ENCODE measurements at regions not wholly inside any gene's neighbourhood (a gene's known extent, or its start where the extent isn't known, plus 50 kb on each side); places are given as distances from the start of the nearest gene placed in this dataset.

DNA sequence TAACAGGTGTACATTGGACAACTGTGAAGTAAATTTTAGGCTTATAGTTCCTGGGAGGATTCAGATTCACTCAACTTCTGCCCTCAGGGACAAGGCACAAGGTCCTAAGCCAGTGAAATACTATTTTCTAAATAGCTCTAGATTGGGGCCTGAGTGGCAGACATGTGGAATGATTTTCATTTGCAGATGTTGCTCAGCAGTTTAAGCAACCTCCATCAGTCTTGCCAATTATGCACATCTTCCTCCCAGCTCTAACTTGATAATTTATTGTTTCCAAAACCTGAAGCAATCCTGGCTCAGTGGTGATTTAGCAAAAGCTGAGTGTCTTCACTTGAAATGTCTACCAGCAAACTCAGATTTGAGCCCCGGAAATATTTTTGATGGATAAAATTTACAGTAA lies 116.2 kb downstream of the SCP2D1 start:
- Histone ChIP-seq H2AFZ (ENCODE audit: low read length) (no peak overlapping the region), H3K9me2 (replicated peaks; ENCODE audit: insufficient read depth, low read length) (no peaks in the 10 kb centered on the region), H4K20me1 (ENCODE audit: insufficient read depth, low read length) (no peaks in the 10 kb centered on the region), H3K27me3 (replicated peaks; ENCODE audit: insufficient read depth, low read length) (no peaks in the 10 kb centered on the region), H3K4me1 (ENCODE audit: low read length) (no peaks in the 10 kb centered on the region), H3K79me2 (ENCODE audit: low read length) (no peaks in the 10 kb centered on the region), H3K9me3 (replicated peaks; ENCODE audit: insufficient read depth, low read length) (no peaks in the 10 kb centered on the region), H3K9ac (ENCODE audit: low read length) (no peak overlapping the region), H3K27ac (ENCODE audit: low read length) (no peak overlapping the region), H3F3A (ENCODE audit: insufficient read depth, low read length) (no peaks in the 10 kb centered on the region), H3K4me3 (ENCODE audit: low read length) (no peak overlapping the region), H3K36me3 (replicated peaks; ENCODE audit: insufficient read depth, low read length) (no peaks in the 10 kb centered on the region), H3K4me2 (ENCODE audit: low read depth, low read length) (no peak overlapping the region)
- TF ChIP-seq EZH2 (optimal IDR thresholded peaks at IDR 0.05; ENCODE audit: low read depth, low read length) (no peak), EZH2phosphoT487 (IDR thresholded peaks at IDR 0.05; ENCODE audit: low read length) (no peak)
- no peak for DNase-seq

DNA sequence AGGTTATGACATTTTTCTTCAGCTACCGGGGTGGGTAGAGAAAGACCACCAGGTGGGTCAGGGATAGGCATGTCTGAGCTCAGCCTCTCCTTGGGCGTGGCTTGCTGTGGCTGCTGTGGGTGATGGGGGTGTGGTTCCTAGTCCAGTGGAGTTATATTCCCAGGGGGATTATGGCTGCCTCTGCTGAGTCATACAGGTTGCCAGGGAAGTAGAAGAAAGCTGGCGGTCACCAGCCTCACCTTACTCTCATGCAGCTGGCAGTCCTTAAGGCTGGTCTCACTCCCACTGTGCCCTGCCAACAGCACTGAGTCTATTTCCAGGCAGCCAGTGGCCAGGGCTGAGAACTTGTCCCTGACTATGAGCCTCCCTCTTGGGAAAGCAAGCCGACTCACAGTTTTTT lies 130.0 kb downstream of the SCP2D1 start:
- Histone ChIP-seq H3K9me3 (replicated peaks; ENCODE audit: insufficient read depth, low read length) (no peaks in the 10 kb centered on the region), H2AFZ (ENCODE audit: low read length) (no peak overlapping the region), H3K9ac (ENCODE audit: low read length) (no peak overlapping the region), H3K9me2 (replicated peaks; ENCODE audit: insufficient read depth, low read length) (no peaks in the 10 kb centered on the region), H3K27ac (ENCODE audit: low read length) (no peak overlapping the region), H4K20me1 (ENCODE audit: insufficient read depth, low read length) (no peaks in the 10 kb centered on the region), H3K4me3 (ENCODE audit: low read length) (no peak overlapping the region), H3K4me2 (ENCODE audit: low read depth, low read length) (no peak overlapping the region), H3K4me1 (ENCODE audit: low read length) (no peaks in the 10 kb centered on the region), H3K79me2 (ENCODE audit: low read length) (no peaks in the 10 kb centered on the region), H3K36me3 (replicated peaks; ENCODE audit: insufficient read depth, low read length) (no peaks in the 10 kb centered on the region), H3F3A (ENCODE audit: insufficient read depth, low read length) (no peaks in the 10 kb centered on the region), H3K27me3 (replicated peaks; ENCODE audit: insufficient read depth, low read length) (no peaks in the 10 kb centered on the region)
- TF ChIP-seq, protein P1, sequence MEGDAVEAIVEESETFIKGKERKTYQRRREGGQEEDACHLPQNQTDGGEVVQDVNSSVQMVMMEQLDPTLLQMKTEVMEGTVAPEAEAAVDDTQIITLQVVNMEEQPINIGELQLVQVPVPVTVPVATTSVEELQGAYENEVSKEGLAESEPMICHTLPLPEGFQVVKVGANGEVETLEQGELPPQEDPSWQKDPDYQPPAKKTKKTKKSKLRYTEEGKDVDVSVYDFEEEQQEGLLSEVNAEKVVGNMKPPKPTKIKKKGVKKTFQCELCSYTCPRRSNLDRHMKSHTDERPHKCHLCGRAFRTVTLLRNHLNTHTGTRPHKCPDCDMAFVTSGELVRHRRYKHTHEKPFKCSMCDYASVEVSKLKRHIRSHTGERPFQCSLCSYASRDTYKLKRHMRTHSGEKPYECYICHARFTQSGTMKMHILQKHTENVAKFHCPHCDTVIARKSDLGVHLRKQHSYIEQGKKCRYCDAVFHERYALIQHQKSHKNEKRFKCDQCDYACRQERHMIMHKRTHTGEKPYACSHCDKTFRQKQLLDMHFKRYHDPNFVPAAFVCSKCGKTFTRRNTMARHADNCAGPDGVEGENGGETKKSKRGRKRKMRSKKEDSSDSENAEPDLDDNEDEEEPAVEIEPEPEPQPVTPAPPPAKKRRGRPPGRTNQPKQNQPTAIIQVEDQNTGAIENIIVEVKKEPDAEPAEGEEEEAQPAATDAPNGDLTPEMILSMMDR (IDR thresholded peaks at IDR 0.05; ENCODE audit: low read length): no peak
- TF ChIP-seq EZH2 (optimal IDR thresholded peaks at IDR 0.05; ENCODE audit: low read depth, low read length) (no peak), EZH2phosphoT487 (IDR thresholded peaks at IDR 0.05; ENCODE audit: low read length) (no peak)
- DNase-seq: no peak

- H2AFZ ChIP-seq (ENCODE audit: low read length): no peak overlapping the region
- H3K9me2 ChIP-seq (replicated peaks; ENCODE audit: insufficient read depth, low read length): no peaks in the 10 kb centered on the region
- no peaks in the 10 kb centered on the region for H3K79me2 ChIP-seq (ENCODE audit: low read length)
These were observed 143.3 kb downstream of the SCP2D1 start for GRCh38 chr20:18956890-18957289.

GRCh38 chr20:18957328-18957727 lies 143.7 kb downstream of the SCP2D1 start:
- Histone ChIP-seq H3K36me3 (replicated peaks; ENCODE audit: insufficient read depth, low read length) (no peaks in the 10 kb centered on the region), H3F3A (ENCODE audit: insufficient read depth, low read length) (no peaks in the 10 kb centered on the region), H3K4me1 (ENCODE audit: low read length) (no peaks in the 10 kb centered on the region), H3K4me3 (ENCODE audit: low read length) (no peak overlapping the region), H3K9me2 (replicated peaks; ENCODE audit: insufficient read depth, low read length) (no peaks in the 10 kb centered on the region), H4K20me1 (ENCODE audit: insufficient read depth, low read length) (no peaks in the 10 kb centered on the region), H3K27ac (ENCODE audit: low read length) (no peak overlapping the region), H3K9ac (ENCODE audit: low read length) (no peak overlapping the region), H2AFZ (ENCODE audit: low read length) (no peak overlapping the region), H3K79me2 (ENCODE audit: low read length) (no peaks in the 10 kb centered on the region), H3K27me3 (replicated peaks; ENCODE audit: insufficient read depth, low read length) (no peaks in the 10 kb centered on the region), H3K4me2 (ENCODE audit: low read depth, low read length) (no peak overlapping the region), H3K9me3 (replicated peaks; ENCODE audit: insufficient read depth, low read length) (no peaks in the 10 kb centered on the region)
- no peak for DNase-seq
- TF ChIP-seq, protein P1 (IDR thresholded peaks at IDR 0.05; ENCODE audit: low read length): no peak
- TF ChIP-seq EZH2phosphoT487 (IDR thresholded peaks at IDR 0.05; ENCODE audit: low read length) (no peak), EZH2 (optimal IDR thresholded peaks at IDR 0.05; ENCODE audit: low read depth, low read length) (no peak)

More at GRCh38 chr20:18956890-18957289, 143.3 kb downstream of the SCP2D1 start:
- no peaks in the 10 kb centered on the region for H3K4me1 ChIP-seq (ENCODE audit: low read length)
- no peak overlapping the region for H3K27ac ChIP-seq (ENCODE audit: low read length)
- no peak overlapping the region for H3K9ac ChIP-seq (ENCODE audit: low read length)
- TF ChIP-seq EZH2 (optimal IDR thresholded peaks at IDR 0.05; ENCODE audit: low read depth, low read length) (no peak), EZH2phosphoT487 (IDR thresholded peaks at IDR 0.05; ENCODE audit: low read length) (no peak)
- TF ChIP-seq, protein P1 (IDR thresholded peaks at IDR 0.05; ENCODE audit: low read length): no peak
- no peak overlapping the region for H3K4me2 ChIP-seq (ENCODE audit: low read depth, low read length)
- H3F3A ChIP-seq (ENCODE audit: insufficient read depth, low read length): no peaks in the 10 kb centered on the region
- no peak for DNase-seq
- H3K9me3 ChIP-seq (replicated peaks; ENCODE audit: insufficient read depth, low read length): no peaks in the 10 kb centered on the region
- H3K36me3 ChIP-seq (replicated peaks; ENCODE audit: insufficient read depth, low read length): no peaks in the 10 kb centered on the region
- H3K27me3 ChIP-seq (replicated peaks; ENCODE audit: insufficient read depth, low read length): no peaks in the 10 kb centered on the region
- H3K4me3 ChIP-seq (ENCODE audit: low read length): no peak overlapping the region
- no peaks in the 10 kb centered on the region for H4K20me1 ChIP-seq (ENCODE audit: insufficient read depth, low read length)

All from MM.1S (cell line).